HCT116 (cell line): ENCODE measurements at regions not wholly inside any gene's neighbourhood (a gene's known extent, or its start where the extent isn't known, plus 50 kb on each side); places are given as distances from the start of the nearest gene placed in this dataset.

ENCODE experiments used
- ATAC-seq: fragments of 200-7000 bp; cut with Tn5 transposase; 2 replicates; pipeline ENCODE4 v1.9.1; 2020; ENCODE audit warnings: mild to moderate bottlenecking, moderate library complexity
- BruUV-seq: library from RNA; stranded (reverse); fragments of 400-500 nt; replicated peaks from 2 replicates; lab custom pipeline; 2021; lab: Mats Ljungman, UMichigan
- CTCF ChIA-PET: fragments of 300-600 bp; sonication (Branson Sonifier 250); formaldehyde crosslinking; loops from one replicate; lab custom pipeline; 2021; ENCODE audit warnings: antibody characterized with exemption; lab: Charles Lee
- POLR2A ChIA-PET: fragments of 300-600, 350-600 bp; sonication (Branson Sonifier 250); formaldehyde crosslinking; loops from one replicate; lab custom pipeline; 2021; ENCODE audit warnings: antibody characterized with exemption; lab: Charles Lee
- RAD21 ChIA-PET, 2 experiments: fragments of 300-600 bp; sonication (Branson Sonifier 250); formaldehyde crosslinking; loops; one replicate each; lab custom pipeline; 2023; ENCODE audit warnings: low total read pairs in 2 of 2; ENCODE audit not compliant: uncharacterized antibody in 2 of 2, unreplicated experiment in 2 of 2, low non-redundant PET in 1 of 2; lab: Charles Lee
- DNase-seq: peaks from one replicate; pipeline ENCODE4 v3.0.0-alpha.2; 2010; ENCODE audit warnings: low read depth, low spot score
- H2AFZ ChIP-seq: fragments of 200-600 bp; shearing (Covaris generic), sonication (generic); 2 replicates; pipeline ENCODE4 v1.6.1; 2017; ENCODE audit warnings: low read depth, mixed run types, mixed read lengths, antibody characterized with exemption, low read length; ENCODE audit not compliant: poor library complexity, severe bottlenecking
- H3K27ac ChIP-seq: 2 replicates; pipeline ENCODE4 v1.5.1; 2012; ENCODE audit warnings: low read depth, low read length
- H3K27me3 ChIP-seq: fragments of 200-600 bp; sonication (generic); 2 replicates; pipeline ENCODE4 v1.6.1; 2016; ENCODE audit warnings: mixed run types, low read length, mixed read lengths; ENCODE audit not compliant: insufficient read depth
- H3K36me3 ChIP-seq, 2 experiments: fragments of 200-500 bp in 1 of 2; fragments of 200-600 bp in 1 of 2; sonication (Bioruptor generic) in 1 of 2; sonication (generic) in 1 of 2; 2 replicates each; pipeline versions ENCODE4 v1.5.1 to v1.6.1; 2014 to 2016; ENCODE audit warnings: low read length in 2 of 2, inconsistent platforms in 1 of 2, mixed read lengths in 1 of 2, mixed run types in 1 of 2; ENCODE audit not compliant: insufficient read depth in 2 of 2, control insufficient read depth in 1 of 2
- H3K4me1 ChIP-seq, 2 experiments: fragments of 200-600 bp in 1 of 2; sonication (generic) in 1 of 2; 2 replicates each; pipeline versions ENCODE4 v1.5.1 to v1.6.1; 2012 to 2017; ENCODE audit warnings: low read length in 2 of 2, inconsistent platforms in 1 of 2, mild to moderate bottlenecking in 1 of 2, mixed read lengths in 1 of 2, mixed run types in 1 of 2, moderate library complexity in 1 of 2; ENCODE audit not compliant: insufficient read depth in 2 of 2, control insufficient read depth in 1 of 2
- H3K4me2 ChIP-seq: fragments of 200-600 bp; sonication (generic); 2 replicates; pipeline ENCODE4 v1.6.1; 2017; ENCODE audit warnings: mixed run types, low read length, mixed read lengths
- H3K4me3 ChIP-seq, 2 experiments: fragments of 200-600 bp in 1 of 2; sonication (generic) in 1 of 2; replicated peaks in 1 of 2; 2 replicates each; pipeline ENCODE4 v1.5.1; 2011 to 2016; ENCODE audit warnings: low read length in 2 of 2, control low read depth in 1 of 2, low read depth in 1 of 2, mild to moderate bottlenecking in 1 of 2, mixed read lengths in 1 of 2, mixed run types in 1 of 2
- H3K79me2 ChIP-seq: fragments of 200-600 bp; sonication (generic); 2 replicates; pipeline ENCODE4 v1.6.1; 2017; ENCODE audit warnings: mild to moderate bottlenecking, mixed run types, low read length, moderate library complexity, mixed read lengths; ENCODE audit not compliant: insufficient read depth
- H3K9ac ChIP-seq: fragments of 200-600 bp; sonication (generic); 2 replicates; pipeline ENCODE4 v1.6.1; 2016; ENCODE audit warnings: low read length, mixed read lengths
- H3K9me2 ChIP-seq: fragments of 200-600 bp; sonication (generic), shearing (Covaris generic); 2 replicates; pipeline ENCODE4 v1.6.1; 2017; ENCODE audit warnings: mixed run types, mild to moderate bottlenecking, moderate library complexity; ENCODE audit not compliant: insufficient read depth
- H3K9me3 ChIP-seq, 2 experiments: fragments of 200-500 bp in 1 of 2; fragments of 200-600 bp in 1 of 2; sonication (Bioruptor generic) in 1 of 2; sonication (generic) in 1 of 2; 2 replicates each; pipeline ENCODE4 v1.6.1; 2014 to 2017; ENCODE audit warnings: low read length in 2 of 2, mixed read lengths in 2 of 2, inconsistent platforms in 1 of 2, low read depth in 1 of 2, mild to moderate bottlenecking in 1 of 2, mixed run types in 1 of 2, moderate library complexity in 1 of 2; ENCODE audit not compliant: control insufficient read depth in 1 of 2, insufficient read depth in 1 of 2
- H4K20me1 ChIP-seq: fragments of 200-600 bp; sonication (generic), shearing (Covaris generic); 2 replicates; pipeline ENCODE4 v1.6.1; 2017; ENCODE audit warnings: mixed run types, mild to moderate bottlenecking, moderate library complexity; ENCODE audit not compliant: insufficient read depth
- EGR1 ChIP-seq: IDR thresholded peaks from 2 replicates; pipeline ENCODE4 v1.6.1; 2012; ENCODE audit warnings: low read depth
- ELF1 ChIP-seq: IDR thresholded peaks from 2 replicates; pipeline ENCODE4 v1.6.1; 2012; ENCODE audit warnings: low read depth, borderline replicate concordance
- FOSL1 ChIP-seq: IDR thresholded peaks from 2 replicates; pipeline ENCODE4 v1.6.1; 2012; ENCODE audit warnings: low read depth
- POLR2A ChIP-seq: IDR thresholded peaks from 2 replicates; pipeline ENCODE4 v1.7.0; 2011; ENCODE audit warnings: borderline replicate concordance; ENCODE audit not compliant: insufficient read depth, insufficient read length; ENCODE audit errors: extremely low read depth
- POLR2AphosphoS5 ChIP-seq: IDR thresholded peaks from 2 replicates; pipeline ENCODE4 v1.6.1; 2011; ENCODE audit warnings: mild to moderate bottlenecking, low read depth, low read length, moderate library complexity
- TCF7L2 ChIP-seq: IDR thresholded peaks from 2 replicates; pipeline ENCODE4 v1.7.0; 2011; ENCODE audit warnings: borderline replicate concordance, inconsistent platforms; ENCODE audit not compliant: insufficient read depth, insufficient read length; ENCODE audit errors: extremely low read depth
- intact Hi-C: fragments of 100-400 bp; cut with micrococcal nuclease; formaldehyde crosslinking; loops from 2 replicates; pipeline ENCODE4 v1.10.0; 2022
- TF ChIP-seq, protein P1 (sequence below): IDR thresholded peaks from 2 replicates; pipeline ENCODE4 v1.6.1; 2012
- TF ChIP-seq, protein P2 (sequence below): IDR thresholded peaks from 2 replicates; pipeline ENCODE4 v1.6.1; 2011; ENCODE audit warnings: mild to moderate bottlenecking, low read length, moderate library complexity; ENCODE audit not compliant: insufficient replicate concordance; ENCODE audit errors: extremely low read depth
- TF ChIP-seq, protein P3 (sequence below), 3 experiments: fragments of 200-600 bp in 1 of 3; sonication (generic) in 1 of 3; IDR thresholded peaks in 2 of 3; conservative IDR thresholded peaks in 1 of 3; 2 replicates each; pipeline ENCODE4 v1.5.1; 2012 to 2017; ENCODE audit warnings: low read depth in 2 of 3, low read length in 2 of 3, antibody characterized with exemption in 1 of 3, borderline replicate concordance in 1 of 3, control low read depth in 1 of 3, mild to moderate bottlenecking in 1 of 3, mixed read lengths in 1 of 3, mixed run types in 1 of 3, moderate library complexity in 1 of 3; ENCODE audit not compliant: insufficient read depth in 1 of 3

DNA sequence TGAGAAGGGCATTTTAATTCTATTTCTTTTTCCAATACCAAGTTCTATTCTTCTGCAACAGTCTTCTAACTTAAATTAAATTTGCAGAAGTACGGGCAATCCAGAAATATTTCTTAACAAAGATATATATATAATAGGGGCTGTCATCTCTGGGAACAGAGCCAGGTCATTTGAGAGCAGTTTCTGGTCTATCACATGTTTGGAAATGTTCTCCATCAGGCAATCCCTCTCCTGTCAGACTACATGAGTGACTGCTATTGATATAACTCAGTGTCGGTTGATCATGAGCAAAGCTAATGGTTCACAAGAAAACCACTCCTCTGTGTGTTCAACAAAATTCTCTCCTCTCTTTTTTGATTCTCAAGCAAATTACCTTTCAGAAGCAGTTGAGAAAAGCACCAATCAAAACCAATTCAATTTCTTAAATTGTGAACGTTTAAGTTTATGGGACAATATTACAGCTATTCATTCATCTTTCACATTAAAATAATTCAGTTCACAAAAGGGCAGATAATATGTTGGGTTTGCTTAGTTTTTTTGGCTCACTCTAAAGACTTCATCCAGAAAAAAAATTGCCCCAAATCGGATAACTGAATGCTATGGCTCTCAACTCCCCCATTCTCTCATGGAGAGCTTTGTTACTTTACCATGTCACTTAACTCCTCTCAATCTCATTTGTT is 152.9 kb upstream of the TGFBR2 start:
- H3K9me2 ChIP-seq, result no peaks in the 10 kb centered on the region
- no peaks in the 10 kb centered on the region for H4K20me1 ChIP-seq
- no peak overlapping the region for H3K9ac ChIP-seq
- no peak overlapping the region for H3K4me3 ChIP-seq
- no TSS peak for BruUV-seq
- H3K9me3 ChIP-seq, result no peaks in the 10 kb centered on the region
- DNase-seq (no peak), ATAC-seq (no peak)
- no peak overlapping the region for H3K4me2 ChIP-seq
- no peaks in the 10 kb centered on the region for H3K27me3 ChIP-seq
- intact Hi-C loops, result no loop called here
- ChIA-PET RAD21 (no interaction called here), POLR2A (no interaction called here), CTCF (no interaction called here)
- TF ChIP-seq, protein P1, sequence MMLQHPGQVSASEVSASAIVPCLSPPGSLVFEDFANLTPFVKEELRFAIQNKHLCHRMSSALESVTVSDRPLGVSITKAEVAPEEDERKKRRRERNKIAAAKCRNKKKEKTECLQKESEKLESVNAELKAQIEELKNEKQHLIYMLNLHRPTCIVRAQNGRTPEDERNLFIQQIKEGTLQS, result no peak
- TF ChIP-seq, protein P2, sequence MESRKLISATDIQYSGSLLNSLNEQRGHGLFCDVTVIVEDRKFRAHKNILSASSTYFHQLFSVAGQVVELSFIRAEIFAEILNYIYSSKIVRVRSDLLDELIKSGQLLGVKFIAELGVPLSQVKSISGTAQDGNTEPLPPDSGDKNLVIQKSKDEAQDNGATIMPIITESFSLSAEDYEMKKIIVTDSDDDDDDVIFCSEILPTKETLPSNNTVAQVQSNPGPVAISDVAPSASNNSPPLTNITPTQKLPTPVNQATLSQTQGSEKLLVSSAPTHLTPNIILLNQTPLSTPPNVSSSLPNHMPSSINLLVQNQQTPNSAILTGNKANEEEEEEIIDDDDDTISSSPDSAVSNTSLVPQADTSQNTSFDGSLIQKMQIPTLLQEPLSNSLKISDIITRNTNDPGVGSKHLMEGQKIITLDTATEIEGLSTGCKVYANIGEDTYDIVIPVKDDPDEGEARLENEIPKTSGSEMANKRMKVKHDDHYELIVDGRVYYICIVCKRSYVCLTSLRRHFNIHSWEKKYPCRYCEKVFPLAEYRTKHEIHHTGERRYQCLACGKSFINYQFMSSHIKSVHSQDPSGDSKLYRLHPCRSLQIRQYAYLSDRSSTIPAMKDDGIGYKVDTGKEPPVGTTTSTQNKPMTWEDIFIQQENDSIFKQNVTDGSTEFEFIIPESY, result no peak
- TF ChIP-seq POLR2AphosphoS5 (no peak), EGR1 (no peak), FOSL1 (no peak), TCF7L2 (no peak), POLR2A (no peak), ELF1 (no peak)
- TF ChIP-seq, protein P3, sequence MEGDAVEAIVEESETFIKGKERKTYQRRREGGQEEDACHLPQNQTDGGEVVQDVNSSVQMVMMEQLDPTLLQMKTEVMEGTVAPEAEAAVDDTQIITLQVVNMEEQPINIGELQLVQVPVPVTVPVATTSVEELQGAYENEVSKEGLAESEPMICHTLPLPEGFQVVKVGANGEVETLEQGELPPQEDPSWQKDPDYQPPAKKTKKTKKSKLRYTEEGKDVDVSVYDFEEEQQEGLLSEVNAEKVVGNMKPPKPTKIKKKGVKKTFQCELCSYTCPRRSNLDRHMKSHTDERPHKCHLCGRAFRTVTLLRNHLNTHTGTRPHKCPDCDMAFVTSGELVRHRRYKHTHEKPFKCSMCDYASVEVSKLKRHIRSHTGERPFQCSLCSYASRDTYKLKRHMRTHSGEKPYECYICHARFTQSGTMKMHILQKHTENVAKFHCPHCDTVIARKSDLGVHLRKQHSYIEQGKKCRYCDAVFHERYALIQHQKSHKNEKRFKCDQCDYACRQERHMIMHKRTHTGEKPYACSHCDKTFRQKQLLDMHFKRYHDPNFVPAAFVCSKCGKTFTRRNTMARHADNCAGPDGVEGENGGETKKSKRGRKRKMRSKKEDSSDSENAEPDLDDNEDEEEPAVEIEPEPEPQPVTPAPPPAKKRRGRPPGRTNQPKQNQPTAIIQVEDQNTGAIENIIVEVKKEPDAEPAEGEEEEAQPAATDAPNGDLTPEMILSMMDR (IDR thresholded peaks at IDR 0.05 in 2 of 3, conservative IDR thresholded peaks at IDR 0.05 in 1 of 3; ENCODE audit: borderline replicate concordance in 1 of 3, insufficient read depth in 1 of 3, low read depth in 2 of 3, low read length in 2 of 3), result no peak
- no peaks in the 10 kb centered on the region for H3K4me1 ChIP-seq
- no peak overlapping the region for H2AFZ ChIP-seq
- H3K36me3 ChIP-seq, result no peaks in the 10 kb centered on the region
- H3K27ac ChIP-seq, result no peak overlapping the region
- no peaks in the 10 kb centered on the region for H3K79me2 ChIP-seq
